IPS DF 19.7 (cell line): ENCODE measurements at regions not wholly inside any gene's neighbourhood (a gene's known extent, or its start where the extent isn't known, plus 50 kb on each side); places are given as distances from the start of the nearest gene placed in this dataset.

Source experiments
- DNase-seq: peaks from one replicate; pipeline ENCODE4 v3.0.0-alpha.2; 2013; ENCODE audit warnings: low read depth, low spot score

DNA sequence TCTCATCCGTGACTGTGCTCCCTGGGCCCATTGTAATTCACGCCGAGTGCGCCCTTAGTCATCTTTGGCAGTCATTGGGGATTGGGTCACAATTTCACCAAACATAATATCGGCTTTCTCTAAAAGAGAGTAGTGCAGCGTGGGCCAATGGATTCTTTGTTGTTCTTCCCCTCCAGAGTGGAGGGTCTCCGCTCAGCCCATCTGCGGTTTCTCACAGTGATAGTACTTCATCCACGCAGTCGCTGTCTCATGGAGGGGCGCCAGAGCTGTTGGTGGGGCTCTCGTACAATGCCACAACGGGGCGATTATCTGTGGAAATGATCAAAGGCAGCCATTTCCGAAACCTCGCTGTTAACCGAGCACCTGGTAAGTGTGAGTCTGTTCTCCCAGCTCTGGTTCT is 321.8 kb downstream of the SNAPC1 start:
- DNase-seq, result no peak

DNA sequence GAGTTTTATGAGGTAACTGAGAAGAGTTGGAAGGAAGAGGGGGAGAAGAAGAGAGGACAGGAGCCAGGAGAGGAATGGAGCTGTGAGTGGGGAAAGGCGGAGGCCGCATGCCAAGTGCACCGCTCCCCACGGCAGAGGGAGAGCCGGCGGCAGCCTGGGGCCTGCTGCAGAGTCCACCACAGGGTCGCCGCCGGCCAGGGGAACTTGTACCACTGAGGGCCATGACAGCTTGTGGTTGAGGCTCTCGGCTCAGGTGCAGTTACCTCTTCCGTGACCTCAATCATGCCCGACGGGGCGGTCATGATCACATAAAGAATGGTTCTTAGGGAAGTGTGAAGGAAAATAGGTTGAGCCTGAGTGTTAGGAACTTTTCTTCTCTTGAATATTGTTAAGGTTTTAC is 325.0 kb downstream of the SNAPC1 start:
- no peak for DNase-seq

DNA sequence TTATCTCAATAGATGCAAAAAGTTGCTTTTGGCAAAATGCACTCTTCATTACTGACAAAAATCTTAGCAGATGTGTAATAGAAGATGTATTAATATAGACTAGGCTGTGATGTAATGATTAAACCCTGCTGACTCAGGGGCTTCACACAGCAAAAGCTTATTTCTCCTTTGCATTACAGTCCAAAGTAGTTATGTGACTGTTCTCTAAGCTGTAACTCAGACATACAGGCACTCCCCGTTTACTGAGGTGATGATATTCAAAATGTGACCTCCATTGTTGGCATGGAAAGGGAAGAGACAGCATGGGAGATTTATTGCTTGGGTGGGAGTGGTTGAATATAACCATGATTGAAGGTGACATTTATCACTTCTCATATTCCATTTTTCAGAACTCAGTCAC is 331.5 kb downstream of the SNAPC1 start:
- DNase-seq, result no peak

DNA sequence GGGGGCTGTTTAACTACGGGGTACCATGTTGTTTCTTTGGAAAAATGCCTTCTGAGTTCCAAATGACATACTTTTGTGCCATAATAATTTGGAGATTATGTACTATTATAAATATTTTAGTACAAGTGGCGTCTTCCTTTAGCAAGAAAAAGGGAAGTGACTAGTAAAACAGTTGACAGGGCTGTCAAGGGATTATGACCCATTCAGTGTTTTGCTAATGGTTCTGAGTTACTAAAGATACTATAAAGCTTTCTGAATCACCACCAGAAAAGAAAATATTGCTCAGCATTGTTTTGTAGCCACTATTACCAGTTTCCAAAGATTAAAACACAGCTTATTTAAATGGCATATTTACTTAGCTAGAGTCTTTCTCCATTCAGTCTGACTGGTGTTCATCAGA is 334.9 kb downstream of the SNAPC1 start:
- no peak for DNase-seq

DNA sequence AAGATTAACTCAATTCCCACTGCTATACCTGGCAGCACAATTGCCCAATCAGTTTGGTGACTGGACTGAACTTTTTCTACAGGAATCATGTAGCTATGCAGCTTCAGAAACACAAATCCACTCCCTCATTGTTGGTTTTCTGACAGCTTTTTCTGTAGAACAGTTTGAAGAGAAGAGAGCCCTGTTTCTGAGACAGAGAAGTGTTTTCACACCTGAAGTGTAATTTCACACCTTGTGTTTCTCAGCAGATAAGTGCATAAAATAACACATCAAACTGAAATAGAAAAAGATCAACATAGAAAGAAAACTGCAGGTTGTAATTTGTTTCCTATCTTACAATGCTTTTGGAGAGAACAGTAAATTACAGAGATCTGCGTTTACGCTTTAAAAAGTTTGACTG is 335.6 kb downstream of the SNAPC1 start:
- DNase-seq, result no peak

DNA sequence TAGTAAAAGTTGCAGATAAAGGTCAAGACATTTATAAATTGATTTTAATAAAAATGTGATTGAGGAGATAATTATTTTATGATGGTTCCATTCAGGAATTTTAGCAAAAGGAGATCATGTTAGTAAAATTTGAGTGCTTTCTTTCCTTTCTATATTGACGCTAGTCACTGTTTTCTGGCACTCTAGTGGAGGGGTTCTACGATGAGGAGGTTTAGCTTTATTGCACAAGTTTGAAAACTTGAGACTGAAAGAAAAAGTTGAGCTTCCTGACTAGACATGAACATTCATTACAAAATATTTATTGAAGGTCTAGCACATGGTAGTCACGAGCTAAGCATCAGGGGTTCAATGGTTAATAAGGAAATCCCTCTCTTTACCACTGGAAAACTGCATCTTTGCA is 336.1 kb downstream of the SNAPC1 start:
- DNase-seq, result no peak

DNA sequence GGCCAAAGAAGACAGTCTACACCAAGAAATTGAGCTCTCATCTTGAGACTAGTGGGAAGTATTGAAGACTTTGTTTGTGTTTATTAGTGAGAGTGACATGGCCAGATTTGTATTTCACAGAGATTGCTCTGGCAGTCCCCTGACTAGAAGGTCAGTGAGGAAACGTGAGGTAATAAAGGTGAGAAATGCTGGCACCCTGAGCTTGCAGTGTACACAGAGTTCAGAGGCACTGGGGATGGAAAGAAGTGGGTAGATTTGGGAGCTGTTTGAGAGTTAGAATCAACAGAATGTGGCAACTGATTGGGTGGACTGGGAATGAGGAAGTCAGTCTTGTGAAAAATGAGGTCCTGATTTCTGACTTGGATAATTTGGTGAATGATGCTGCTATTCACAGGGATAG is 336.9 kb downstream of the SNAPC1 start:
- no peak for DNase-seq

DNA sequence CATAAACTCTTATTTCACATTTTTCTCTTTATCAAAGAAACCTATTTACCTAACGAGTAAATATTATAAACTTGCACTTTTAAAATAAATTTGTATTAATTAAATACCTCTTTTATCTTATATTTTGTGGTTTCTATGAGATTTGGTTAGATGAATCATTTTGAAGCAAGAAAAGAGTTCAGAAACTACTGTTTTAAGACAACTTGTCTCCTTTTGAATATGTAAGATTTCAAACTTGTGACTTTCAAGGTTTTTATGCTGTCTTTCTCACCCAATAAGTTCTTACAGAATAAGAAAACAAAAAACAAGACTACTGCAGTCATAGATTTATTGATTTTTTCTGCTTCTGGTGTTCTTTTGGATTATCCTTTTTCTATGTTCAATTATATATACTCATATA is 339.0 kb downstream of the SNAPC1 start:
- no peak for DNase-seq

DNA sequence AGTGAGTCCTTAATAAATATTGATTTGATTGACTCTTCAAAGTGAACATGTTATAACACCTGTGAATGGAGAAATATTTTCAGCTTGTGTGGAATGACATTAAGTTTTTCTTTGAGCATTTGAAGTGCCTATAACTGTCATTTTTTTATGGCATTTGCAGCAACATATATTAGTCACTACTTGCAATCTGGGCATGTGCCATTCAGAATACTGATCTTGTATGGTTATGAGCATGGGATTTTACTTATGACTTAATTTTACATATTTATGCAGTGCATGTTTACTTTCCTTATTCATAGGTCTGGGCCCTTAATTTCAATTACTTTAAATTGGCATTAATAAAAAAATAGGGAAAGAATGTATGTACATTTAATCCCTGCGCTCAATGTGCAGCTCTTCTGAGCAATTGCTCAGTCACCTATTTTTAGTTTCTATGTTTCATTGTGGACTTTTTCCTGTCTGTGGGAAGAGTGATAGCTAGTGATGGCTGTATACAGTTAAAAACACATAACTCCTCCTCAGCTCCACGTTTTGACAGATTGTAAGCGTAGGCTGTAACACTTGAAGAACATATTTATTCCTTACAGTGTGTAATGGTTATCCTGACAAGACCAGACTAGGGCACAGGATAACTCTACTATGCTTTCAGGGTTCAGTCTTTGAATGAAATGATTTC is 339.6 kb downstream of the SNAPC1 start:
- no peak for DNase-seq

DNA sequence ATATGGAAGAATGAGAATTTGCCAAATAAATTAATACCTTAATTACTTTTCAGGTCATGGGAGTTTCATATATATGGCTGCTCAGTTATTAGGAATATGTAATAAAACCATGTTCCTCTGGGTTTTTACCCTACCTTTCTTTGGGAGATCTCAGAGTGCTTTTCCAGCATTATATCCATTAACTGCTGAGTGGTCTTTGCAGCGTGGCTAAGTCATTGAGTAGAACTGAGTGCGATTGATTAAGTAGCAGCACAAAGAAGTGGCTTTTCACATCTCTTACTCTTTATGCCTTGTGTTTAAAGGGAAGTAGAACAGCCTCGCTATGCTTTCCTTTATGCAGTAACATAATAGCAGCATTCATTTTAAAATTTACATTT is 340.1 kb downstream of the SNAPC1 start:
- no peak for DNase-seq

DNA sequence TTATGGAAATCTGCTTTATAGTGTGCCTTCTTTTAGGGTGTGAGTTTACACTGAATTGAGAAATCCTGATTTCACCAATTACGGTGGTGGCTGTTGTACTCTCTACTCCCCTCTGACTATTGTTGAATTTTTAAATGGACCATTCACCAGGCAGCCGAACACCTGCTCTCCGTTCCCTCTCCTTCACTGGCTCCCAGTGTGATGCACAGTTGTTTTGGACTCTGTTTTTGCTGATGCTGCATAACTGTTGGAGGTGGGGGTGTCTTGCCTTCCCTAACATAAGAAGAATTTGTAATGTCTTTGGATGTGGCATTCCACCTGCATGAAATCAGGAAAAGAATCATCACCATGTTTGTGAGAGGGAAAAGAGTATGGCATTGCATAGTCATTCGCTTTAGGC is 341.2 kb downstream of the SNAPC1 start:
- DNase-seq, result no peak

DNA sequence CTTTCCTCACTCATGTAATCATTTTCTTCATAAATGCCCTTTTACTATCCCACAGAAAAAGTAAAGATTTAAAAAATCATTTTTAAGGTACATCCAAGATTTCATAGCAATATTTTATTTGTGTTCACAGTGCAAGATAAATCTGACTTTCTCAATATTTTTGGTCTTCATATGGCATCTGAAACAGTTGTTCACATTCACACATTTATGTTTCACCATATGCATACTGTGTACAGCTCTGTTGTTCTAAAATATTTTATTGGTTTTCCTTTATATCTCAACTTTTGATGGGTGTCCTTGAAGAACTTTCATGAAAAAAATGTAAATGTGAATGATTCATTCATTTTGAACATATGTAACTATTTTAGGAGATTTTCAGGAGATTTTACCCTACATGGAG is 348.7 kb downstream of the SNAPC1 start:
- DNase-seq, result no peak

DNA sequence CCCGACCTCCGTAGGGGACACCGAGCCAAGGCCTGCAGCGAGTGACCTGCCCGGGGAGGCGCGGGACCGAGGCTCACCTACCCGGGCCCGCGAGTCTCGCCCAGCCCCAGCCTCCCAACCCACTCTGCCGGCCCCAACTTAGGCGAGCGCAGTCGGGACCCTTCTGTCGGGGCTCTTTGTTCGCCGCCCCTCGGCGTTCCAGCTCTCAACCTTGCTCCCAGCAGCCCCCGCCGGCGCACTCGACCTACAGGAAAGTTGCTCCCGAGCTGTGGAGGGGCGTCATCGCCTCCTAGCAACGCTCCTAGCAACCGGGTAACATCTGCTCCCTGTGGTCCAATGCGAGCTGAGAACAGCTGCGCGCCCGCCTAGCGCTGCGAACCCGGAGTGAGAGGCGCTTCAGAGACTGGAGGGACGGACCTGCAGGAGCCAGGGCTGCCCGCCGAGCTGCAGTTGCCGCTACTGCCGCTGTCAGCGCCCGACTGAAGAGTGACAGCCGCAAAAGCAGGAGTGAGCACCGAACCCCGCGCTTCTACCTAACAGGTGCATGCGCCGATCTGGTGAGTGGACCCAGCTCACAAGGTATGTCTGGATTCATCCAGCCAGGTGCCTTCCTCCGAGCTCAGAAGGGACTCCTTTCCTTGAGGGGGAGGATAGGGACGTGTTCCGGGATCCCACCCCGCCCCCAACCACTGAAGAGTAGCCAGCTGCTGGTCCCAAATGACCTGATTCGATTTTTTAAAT is 355.0 kb downstream of the SNAPC1 start:
- peak; percentile 90 for DNase-seq

DNA sequence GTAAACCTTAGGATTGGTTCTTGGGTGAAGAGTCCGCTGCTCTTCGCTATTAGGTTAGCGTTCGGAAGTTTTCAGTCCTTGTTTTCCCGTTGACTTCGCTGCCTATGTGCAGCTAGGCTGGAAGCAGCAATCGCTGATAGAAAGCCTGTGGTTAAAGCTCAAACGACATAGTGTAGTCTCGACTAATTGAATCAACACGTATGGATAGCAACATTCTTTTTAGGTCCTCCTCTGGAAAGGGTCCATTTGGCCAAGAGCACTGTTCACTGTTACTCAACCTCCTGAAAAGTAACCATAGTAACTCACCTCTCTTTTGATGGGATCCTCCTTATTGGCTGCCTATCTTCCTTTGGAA is 355.5 kb downstream of the SNAPC1 start:
- no peak for DNase-seq

DNA sequence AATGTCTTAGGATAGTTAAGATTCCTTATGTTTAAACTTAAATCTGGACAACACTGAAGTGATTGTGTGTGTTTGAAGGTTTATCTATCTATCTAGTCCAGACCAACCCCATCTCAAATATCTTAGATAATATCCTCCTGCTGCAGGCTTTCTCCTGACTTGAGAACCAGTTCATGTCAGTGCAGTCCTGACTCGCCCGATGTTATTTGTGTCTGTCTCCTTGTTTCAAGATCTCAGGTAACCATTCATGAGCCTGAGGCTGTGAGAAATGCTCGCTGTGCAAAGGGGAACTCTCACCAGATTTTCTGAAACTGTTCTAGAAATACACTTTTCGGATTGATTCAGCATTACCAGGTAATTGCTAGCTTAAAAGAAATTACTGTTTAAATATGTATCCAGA is 356.2 kb downstream of the SNAPC1 start:
- DNase-seq, result no peak

DNA sequence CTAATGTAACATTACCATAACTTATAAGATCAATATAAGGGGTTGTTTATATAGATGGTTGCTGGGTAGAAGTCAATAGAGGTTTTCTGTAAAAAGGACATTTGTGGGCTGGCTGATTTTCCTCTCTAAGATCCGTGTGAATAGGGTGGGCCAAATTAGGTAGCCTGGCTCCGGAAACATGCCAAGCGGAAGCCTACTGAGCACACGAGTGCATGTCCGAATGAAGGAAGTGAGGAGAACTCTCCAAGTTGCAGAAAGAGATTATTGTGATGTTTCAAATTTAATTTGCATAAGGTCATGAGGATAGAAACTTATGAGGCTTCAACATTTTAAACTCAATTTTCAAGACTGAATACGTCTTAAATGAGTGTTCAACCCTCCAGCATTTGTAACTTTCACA is 356.7 kb downstream of the SNAPC1 start:
- no peak for DNase-seq

DNA sequence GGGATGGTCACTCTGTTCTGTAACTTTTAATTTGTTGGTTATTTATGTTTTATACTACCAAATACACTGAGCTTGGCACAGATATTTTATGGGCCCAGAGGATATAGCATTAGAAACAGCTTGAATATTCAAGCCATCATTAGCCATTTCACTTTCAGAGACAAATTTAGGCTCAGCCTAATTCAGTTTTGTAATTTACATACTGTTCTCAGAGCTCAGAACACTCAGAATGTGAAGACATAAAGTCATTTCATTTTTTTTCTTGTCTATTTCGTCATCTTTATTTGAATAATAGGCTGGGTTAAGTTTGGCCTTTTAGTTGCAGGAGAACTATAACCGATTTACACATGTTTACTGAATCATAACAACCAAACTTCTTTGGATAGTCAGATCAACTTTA is 361.7 kb downstream of the SNAPC1 start:
- no peak for DNase-seq

DNA sequence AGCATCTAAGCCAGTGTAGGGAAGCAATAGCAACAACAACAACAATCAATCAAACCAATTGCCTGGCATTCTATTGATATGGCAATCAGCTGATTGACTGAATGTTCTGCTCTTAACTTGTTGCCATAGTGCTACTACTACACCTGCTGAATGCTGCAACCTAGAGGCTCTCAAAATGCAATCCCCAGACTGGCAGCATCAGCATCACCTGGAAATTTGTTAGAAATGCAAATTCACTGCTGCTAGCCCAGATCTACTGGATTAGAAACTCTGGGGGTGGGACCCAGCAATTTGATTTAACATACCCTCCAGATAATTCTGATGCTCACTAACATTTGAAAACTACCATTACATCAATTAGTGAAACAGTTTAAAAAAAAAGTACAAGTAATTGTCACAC is 363.6 kb downstream of the SNAPC1 start:
- no peak for DNase-seq

DNA sequence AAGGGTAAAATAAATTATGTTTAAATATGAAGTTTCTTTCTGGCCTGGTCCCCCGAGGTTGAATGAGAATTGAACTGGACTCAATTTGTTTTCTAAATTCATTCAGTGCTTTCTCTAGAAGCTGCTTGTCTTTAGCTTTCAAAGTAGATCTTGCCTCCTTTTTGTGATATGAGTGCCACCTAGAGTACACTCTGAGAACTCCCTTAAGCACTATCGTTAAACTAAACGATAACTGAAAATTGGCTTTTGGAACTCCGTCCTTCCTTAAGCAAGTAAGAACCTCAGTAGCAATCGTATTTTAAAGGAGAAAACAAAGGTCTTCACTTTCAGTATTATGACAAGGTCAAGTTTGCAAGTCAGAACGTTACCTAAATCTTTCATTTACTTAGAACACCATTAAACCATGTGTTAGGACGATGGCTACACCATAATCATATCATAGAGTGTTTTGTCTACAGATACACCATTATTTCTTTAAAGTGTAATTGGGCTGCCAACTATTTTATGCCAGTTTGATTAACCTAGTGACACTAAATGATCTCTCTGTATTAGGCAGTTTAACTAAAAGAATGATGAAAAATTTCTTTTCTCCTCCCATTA is 364.8 kb downstream of the SNAPC1 start:
- DNase-seq, result no peak

DNA sequence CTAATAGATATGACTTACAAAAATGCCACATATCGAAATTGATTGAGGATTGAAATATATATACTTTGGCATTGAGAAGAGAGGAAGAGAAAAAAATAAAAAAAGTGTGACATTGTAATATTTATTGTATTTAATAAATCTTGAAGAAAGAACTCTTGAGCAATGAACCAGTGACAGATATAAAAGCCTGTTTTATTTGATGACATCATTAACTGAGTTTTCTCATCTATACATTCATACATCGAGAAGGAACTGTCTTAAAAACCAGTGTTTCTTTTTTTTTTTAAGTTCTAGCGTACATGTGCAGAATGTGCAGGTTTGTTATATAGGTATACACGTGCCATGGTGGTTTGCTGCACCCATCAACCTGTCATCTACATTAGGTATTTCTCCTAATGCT is 368.2 kb downstream of the SNAPC1 start:
- no peak for DNase-seq

DNA sequence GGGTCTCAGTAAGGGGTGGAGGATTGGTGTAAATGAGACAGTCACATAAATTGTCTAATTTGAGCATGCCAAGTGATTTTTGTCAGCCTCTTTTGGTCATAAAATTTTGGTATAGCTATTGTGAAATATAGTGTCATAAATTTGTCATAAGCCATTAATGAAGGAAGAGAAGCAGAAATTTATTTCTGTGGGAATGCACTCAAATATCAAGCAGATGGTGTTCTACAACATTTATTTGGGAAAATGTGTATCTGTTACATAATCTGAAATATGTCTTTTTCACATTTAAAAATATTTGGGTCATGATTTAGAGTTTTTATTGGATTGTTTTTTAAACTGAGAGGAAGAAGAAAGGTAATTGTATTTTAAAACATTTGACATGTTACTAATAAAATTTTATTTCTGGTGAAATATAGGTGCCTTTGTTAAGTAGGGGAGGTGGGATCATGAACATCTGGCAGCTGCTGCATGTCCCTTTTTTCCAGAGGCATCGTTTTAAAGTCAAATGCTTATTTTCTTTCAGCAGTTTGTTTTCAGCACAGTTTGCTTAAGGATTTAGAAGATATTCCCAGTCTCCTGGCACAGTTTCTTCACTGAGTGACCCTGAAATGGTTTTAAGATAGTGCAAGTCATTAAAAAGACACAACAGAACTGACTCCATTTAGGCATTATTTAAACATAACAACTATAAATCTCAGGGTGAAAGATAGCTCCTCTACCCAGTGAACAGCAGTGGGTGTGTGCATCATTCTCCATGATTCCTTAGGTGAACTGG is 371.7 kb downstream of the SNAPC1 start:
- no peak for DNase-seq

DNA sequence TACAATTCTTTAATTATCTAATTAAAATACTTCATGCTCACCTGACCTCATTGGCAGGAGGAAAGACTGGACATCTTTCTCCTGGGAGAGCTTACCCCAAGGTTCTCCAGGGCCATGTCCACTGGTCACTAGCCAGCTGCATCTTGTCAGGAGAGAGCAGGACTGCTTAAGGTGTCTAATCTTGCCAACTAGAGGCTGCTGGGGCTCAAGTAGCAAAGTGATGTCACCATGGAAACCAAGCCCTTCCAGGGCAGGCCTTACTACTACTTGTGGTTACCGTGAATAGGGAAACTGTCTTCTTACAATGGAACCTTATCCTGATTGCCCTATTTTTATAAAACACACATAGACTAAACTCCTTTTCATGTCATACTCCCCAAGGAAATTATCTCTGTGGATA is 376.4 kb downstream of the SNAPC1 start:
- DNase-seq, result no peak

DNA sequence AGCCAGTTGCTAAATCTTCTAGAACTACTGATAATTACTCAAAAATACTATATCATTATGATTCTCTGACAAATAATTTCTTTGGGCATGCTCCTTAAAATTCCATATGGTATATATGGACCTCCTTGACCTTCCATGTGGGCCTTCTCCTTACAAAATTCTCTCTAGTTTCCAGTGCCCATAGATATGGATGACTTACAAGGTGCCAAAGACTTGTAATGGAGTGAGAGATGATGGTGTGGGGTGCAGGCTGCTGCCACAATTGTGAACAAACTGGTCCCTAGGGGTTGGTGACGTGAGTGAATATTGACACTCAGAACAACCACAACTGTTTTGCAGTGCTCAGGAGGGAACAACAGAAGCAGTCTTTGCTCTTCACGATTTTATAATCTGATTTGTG is 378.9 kb downstream of the SNAPC1 start:
- DNase-seq, result no peak
